Pancreas (tissue), 10 donors: ENCODE measurements at regions not wholly inside any gene's neighbourhood (a gene's known extent, or its start where the extent isn't known, plus 50 kb on each side); places are given as distances from the start of the nearest gene placed in this dataset.

Source experiments
- ATAC-seq, 4 donors: fragments of 200-7000 bp; cut with Tn5 transposase; one replicate each; pipeline versions ENCODE4 v1.8.0 to v1.9.1; 2020; ENCODE audit warnings: mild to moderate bottlenecking in 4 of 4, moderate library complexity in 4 of 4
- DNase-seq, 6 donors: peaks; one replicate each; pipeline ENCODE4 v3.0.0-alpha.2; 2020
- FAIRE-seq: peaks from 2 replicates; lab custom pipeline; 2012; peaks lifted over from hg19 to GRCh38; lab: Jason Lieb, UNC
- H3K27ac ChIP-seq, 4 donors: fragments of 200-600 bp; sonication (generic); 1 replicate in 3 of 4; 2 replicates in 1 of 4; pipeline versions ENCODE4 v1.5.0 to v1.8.0; 2020
- H3K27me3 ChIP-seq, 4 donors: fragments of 200-600 bp; one replicate each; pipeline ENCODE4 v1.8.0; 2021
- H3K36me3 ChIP-seq, 3 donors: fragments of 200-600 bp; sonication (generic) in 1 of 3; one replicate each; pipeline versions ENCODE4 v1.5.0 to v1.8.0; 2020 to 2021
- H3K4me1 ChIP-seq, 3 donors: fragments of 200-600 bp; one replicate each; pipeline ENCODE4 v1.8.0; 2021
- H3K4me3 ChIP-seq, 4 donors: fragments of 200-600 bp; sonication (generic) in 2 of 4; one replicate each; pipeline versions ENCODE4 v1.5.0 to v1.8.0; 2020 to 2021
- H3K9me3 ChIP-seq, 4 donors: fragments of 200-600 bp; one replicate each; pipeline ENCODE4 v1.8.0; 2021
- CTCF ChIP-seq, 4 donors: fragments of 200-600 bp; sonication (generic) in 3 of 4; IDR thresholded peaks; one replicate each; pipeline versions ENCODE4 v1.5.0 to v1.8.0; 2021; ENCODE audit warnings: antibody characterized with exemption in 4 of 4
- WGBS, 2 donors: extraction: QIAGEN DNeasy Blood & Tissue Kit; methylation state at CpG; one replicate each; pipeline ENCODE4 v1.1.7; 2013; 5-methylcytosine and 5-hydroxymethylcytosine counted together
- intact Hi-C, 3 donors: fragments of 100-400 bp; cut with DNase I; formaldehyde crosslinking; loops; one replicate each; pipeline versions ENCODE4 v1.11.1 to v1.14.2; 2022
- donor health status: healthy with polysubstance abuse.
- donor health status: DM: no; HTN: no; CAD: no; lungs with moderate emphysema.
- donor health status: DM: no; HTN: no; CAD: no.
- donor health status: control.
- donor health status: control.
- donor health status: Bipolar disorder and iron deficiency.
- donor health status: DM: yes; HTN: yes; CAD: no.
- donor health status: DM: no; HTN: no; CAD: no.
- donor health status: DM: no; HTN: no; CAD: no.
- donor health status: DM: yes; HTN: yes; CAD: no.

DNA sequence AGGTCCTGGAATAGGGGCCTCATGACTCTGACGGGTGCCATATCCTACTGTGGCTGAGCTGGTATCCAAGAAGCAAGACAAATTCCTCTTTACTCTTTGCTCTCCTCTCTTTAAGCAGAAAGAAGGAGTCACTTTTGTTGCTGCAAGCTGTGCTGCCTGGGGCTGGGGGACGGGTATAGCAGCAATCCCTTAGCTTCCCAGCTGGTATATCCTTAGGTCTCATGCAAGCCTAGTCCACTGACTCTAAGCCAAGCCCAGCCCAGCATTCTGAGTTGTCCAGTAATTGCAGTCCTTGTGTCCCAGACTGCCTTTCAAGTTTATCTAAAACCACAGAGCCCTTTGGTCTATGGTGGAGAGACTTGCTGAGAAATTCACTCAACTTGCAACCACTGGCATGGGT, 893.0 kb upstream of the PRR20A start:
- intact Hi-C loops: no loop called here
- DNase-seq (no peak), FAIRE-seq (no peak), ATAC-seq (no peak)
- 46 to 58% methylated on average over 2 of the region's 2 CpGs for WGBS, 2 donors
- Histone ChIP-seq H3K36me3 (no peaks in the 10 kb centered on the region), H3K4me3 (no peak overlapping the region), H3K27me3 (no peaks in the 10 kb centered on the region), H3K4me1 (no peaks in the 10 kb centered on the region), H3K9me3 (no peaks in the 10 kb centered on the region), H3K27ac (no peak overlapping the region)
- no peak for TF ChIP-seq CTCF (IDR thresholded peaks at IDR 0.05)

GRCh38 chr13:56271686-56272085, 869.0 kb upstream of the PRR20A start:
- 47 to 52% methylated on average over 1 of the region's 1 CpG for WGBS, 2 donors
- intact Hi-C loops: no loop called here

DNA sequence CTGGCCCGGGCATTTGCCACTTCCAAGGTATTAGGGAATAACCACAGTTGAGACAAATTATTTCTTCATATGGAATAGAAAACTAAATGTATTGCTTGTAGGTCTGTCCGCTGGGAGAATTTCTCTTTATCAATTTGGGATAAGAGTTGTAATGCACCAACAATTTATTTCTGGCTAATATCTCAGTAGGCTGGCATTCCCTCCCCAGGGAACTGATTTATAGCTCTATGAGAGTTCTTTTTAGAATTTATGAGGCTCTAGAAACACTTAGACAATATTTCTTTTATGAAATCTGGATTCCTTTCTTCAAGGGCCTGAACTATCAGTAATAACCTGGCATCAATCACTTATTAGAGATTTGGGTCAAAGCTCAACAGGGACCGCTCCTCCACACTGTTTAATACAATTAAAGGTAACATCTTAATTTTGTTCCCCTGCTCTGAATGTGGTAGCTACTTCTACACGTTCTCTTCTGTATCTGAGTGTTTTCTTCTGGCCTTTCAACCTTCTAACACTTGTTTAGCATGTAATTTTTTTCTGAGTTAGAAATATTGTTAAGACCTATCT, 857.4 kb upstream of the PRR20A start:
- TF ChIP-seq CTCF (IDR thresholded peaks at IDR 0.05): no peak
- WGBS, 2 donors: 62 to 67% methylated on average over 4 of the region's 4 CpGs
- no peaks in the 10 kb centered on the region for H3K9me3 ChIP-seq
- no peak for DNase-seq
- no peak for ATAC-seq
- intact Hi-C loops: no loop called here
- no peak overlapping the region for H3K4me3 ChIP-seq
- H3K36me3 ChIP-seq: no peaks in the 10 kb centered on the region
- no peaks in the 10 kb centered on the region for H3K27me3 ChIP-seq
- no peaks in the 10 kb centered on the region for H3K4me1 ChIP-seq
- no peak for FAIRE-seq
- H3K27ac ChIP-seq: no peak overlapping the region

More at GRCh38 chr13:56271686-56272085, 869.0 kb upstream of the PRR20A start:
- Histone ChIP-seq H3K36me3 (no peaks in the 10 kb centered on the region), H3K27me3 (no peaks in the 10 kb centered on the region), H3K4me1 (no peaks in the 10 kb centered on the region), H3K9me3 (no peaks in the 10 kb centered on the region), H3K4me3 (no peak overlapping the region), H3K27ac (no peak overlapping the region)
- TF ChIP-seq CTCF (IDR thresholded peaks at IDR 0.05): no peak
- ATAC-seq: no peak
- FAIRE-seq: no peak
- DNase-seq: no peak

DNA sequence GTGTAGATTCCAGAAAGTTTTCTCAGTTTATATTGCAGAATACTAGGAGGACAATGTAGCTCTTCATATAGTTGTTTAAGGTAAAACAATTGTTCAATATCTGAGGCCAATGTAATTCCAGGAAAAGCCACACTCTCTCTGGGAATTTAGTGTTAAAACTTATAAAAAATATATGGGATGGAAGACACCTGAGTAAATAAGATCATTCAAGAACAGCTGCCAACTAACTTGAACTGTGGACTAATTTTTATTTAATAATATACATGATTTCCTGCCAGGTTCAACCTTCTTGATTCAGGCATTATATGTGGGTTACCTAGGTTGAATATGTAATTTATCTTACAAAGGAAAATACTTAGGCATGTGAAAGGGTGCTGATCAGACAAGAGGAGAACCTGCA, 841.1 kb upstream of the PRR20A start:
- DNase-seq (no peak), ATAC-seq (peak in 2 of 4 donors; percentile 25 to 58), FAIRE-seq (no peak)
- no peaks in the 10 kb centered on the region for H3K27me3 ChIP-seq
- H3K4me1 ChIP-seq: peaks cover 0 to 9% (median 0%) of the 10 kb centered on the region in 3 donors
- intact Hi-C loops: no loop called here
- H3K9me3 ChIP-seq: peaks cover 0 to 3% (median 0%) of the 10 kb centered on the region in 4 donors
- no peaks in the 10 kb centered on the region for H3K36me3 ChIP-seq
- H3K4me3 ChIP-seq: no peak overlapping the region
- H3K27ac ChIP-seq: no peak overlapping the region
- no peak for TF ChIP-seq CTCF (IDR thresholded peaks at IDR 0.05)

- 34% methylated on average over 3 of the region's 3 CpGs for WGBS, 2 donors
- FAIRE-seq (no peak), ATAC-seq (no peak), DNase-seq (no peak)
- TF ChIP-seq CTCF (IDR thresholded peaks at IDR 0.05): no peak
- H3K27ac ChIP-seq: no peak overlapping the region
- intact Hi-C loops: no loop called here
- no peak overlapping the region for H3K4me3 ChIP-seq
- H3K27me3 ChIP-seq: no peaks in the 10 kb centered on the region
- H3K36me3 ChIP-seq: no peaks in the 10 kb centered on the region
- no peaks in the 10 kb centered on the region for H3K4me1 ChIP-seq
- H3K9me3 ChIP-seq: no peaks in the 10 kb centered on the region
These were observed 826.0 kb upstream of the PRR20A start for GRCh38 chr13:56314765-56315164.
